Islet of Langerhans (tissue), 1 donor: ENCODE measurements at regions not wholly inside any gene's neighbourhood (a gene's known extent, or its start where the extent isn't known, plus 50 kb on each side); places are given as distances from the start of the nearest gene placed in this dataset.

Experiments
- FAIRE-seq: peaks from one replicate; lab custom pipeline; 2011; peaks lifted over from hg19 to GRCh38; lab: Jason Lieb, UNC

DNA sequence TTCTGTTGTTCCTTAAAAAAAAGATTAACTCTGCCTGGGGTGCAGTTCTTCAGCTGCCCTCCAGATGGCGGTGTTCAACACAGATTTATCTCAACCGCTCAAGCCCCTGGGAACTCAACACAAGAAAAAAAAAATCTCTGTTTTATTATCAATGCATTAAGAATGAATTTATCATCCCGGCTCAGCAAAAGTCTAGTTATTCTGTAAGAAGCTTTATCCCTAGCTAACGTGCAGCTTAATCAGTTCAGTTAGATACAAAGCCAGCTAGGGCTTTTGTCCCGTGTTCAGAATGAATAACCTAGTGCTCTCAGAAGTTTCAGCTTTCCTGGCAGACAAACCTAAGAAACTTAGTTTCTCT is 475.9 kb upstream of the CCL2 start:
- FAIRE-seq: peak; percentile 98

DNA sequence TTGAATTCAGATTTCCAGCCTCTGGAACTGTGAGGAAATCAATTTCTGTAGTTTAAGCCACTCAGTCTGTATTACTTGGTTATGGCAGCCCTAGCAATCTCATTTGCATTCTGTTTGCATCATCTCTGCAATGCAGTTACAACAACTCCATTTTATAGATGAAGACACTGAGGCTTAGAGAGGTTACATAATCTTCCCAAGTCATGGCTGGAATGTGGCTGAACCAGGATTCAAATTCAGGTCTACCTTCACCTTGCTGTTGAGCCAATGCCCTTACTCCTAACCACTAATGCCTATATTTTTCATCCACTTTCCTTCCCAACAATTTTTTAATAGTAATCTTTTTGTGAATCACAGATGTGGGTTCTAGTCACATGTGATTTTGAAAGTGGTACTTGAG is 469.8 kb upstream of the CCL2 start:
- FAIRE-seq: no peak

DNA sequence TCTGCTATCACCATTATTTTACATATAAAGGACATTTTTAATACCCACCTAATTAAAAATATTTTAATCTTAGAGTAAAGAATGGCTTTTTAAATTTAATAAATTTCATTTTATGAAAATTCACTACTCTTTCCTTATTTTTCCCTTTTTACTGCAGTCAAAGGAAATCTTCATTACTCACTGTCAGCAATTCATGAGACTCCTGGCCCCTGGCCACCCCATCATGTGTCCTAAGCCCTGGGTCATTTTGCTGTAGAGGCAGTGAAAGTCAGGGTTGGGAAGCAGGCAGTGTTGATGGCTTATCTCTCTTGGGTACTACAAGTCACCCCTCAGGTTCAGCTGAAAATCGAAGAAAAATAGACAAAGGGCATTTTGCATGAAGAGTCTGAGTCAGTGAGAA is 468.6 kb upstream of the CCL2 start:
- no peak for FAIRE-seq

DNA sequence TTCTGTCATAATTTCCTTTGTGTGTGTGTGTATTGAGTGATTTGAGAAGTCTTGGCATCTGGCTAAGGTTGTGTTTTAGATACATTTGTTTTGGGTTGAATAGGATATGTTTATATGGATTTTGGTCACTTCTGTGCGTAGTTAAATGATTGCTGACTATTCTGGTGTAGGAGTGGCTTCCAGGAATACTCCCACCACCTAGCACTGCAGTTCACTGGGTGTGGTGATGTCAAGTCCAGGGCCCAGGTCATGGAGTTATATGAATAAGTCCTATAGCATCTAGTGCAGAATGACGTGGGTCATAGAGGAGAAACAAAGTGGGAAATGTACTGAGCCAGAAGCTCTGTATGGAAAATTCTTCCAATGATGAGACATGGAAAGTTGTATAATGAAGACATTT is 465.4 kb upstream of the CCL2 start:
- FAIRE-seq: no peak

DNA sequence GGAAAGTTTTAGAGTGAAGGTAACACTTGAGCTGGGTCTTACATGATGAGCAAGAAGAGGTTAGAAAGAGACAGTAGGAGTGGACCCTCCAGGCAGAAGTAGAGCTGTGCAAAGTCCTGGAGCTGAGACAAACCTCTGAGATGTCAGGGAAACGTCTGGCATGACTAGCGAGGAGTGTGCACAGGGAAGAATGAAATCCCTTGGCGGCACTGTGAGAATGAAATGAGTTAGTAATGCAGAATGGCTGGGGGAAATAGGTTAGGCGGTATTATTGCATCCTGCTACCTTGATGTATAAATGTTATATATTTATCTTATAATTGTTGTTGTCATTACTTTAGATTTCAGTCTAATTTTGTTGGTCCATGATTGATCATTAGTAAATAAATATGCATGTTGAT is 457.9 kb upstream of the CCL2 start:
- FAIRE-seq: peak; percentile 51

DNA sequence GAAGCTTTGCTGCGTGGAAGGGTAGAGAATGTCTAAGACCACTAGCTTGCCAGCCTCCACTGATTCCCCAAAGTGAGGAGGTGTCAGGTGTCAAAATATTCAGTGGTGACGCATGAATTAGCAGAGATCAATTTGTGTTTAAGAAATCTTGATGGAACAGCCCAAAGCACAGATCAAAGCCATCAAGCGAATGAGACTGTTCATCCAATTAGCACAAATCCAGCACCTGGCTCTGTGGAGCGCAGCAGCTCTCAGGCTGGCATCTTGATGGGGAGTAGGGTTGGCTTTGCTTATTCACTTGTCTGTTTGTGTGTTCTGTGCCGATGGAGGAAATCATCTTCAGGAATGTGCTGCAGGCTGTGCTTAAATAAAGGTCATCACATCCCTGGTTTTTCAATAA is 456.8 kb upstream of the CCL2 start:
- FAIRE-seq: no peak

DNA sequence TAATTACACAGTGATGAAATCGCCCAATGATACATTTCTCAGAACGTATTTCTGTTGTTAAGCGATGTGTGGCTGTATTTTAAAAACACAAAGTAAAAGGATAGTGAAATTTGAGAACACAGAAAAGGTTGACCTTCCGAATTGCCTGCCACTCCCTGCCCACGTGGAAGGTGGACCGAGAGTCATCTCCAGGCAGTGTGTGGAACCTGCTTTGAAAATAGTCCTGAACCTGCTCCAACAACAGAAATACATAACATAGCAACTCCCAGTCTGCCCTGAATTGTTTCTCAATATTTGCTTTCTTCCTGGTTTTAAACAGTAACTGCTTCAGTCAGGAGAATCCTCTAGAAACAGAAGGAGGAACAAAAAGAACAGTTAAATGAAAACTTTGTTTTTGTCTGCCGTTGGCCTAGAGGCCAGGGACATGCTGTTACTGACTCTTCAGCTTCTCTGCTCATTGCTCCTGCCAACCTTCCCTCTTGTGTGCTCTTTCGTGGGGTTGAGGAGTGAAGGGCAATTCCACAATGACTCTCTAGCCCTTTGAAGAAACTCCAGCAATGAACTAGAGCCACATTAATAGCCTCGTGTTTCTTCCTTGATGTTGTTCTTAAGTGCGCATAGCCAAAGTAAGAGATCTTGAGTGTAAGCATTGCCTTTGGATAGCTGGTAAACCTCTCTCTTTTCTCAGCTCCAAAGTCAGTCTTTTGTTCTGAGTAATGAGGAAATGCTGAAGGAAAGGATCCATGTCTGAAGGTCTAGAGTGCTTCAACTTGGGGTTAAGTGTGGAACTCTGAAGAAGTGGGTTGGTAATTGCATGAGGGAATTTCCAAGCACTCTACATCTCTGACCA is 452.5 kb upstream of the CCL2 start:
- no peak for FAIRE-seq

DNA sequence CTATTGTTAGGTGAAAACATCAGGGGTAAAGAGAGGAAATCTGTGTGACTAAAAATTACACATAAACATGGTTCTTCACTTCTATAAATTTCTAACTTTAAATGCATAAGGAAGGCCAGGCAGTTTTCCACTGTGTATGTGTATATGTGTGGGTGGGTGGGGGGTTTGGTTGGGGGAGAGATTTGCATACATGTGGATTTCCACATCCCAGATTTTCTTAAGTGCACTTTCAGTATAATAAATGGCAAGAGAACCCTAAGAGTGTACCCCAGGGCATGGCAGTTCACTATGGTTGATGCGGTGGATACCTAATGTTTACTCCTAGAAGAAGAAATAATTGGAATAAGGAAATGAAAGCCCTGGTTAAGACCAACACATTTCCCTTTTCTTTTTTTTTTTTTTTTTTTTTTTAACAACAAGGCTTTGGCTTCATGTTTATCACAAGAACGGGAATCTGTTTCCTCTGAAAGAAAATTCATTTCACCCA is 451.8 kb upstream of the CCL2 start:
- peak; percentile 30 for FAIRE-seq

DNA sequence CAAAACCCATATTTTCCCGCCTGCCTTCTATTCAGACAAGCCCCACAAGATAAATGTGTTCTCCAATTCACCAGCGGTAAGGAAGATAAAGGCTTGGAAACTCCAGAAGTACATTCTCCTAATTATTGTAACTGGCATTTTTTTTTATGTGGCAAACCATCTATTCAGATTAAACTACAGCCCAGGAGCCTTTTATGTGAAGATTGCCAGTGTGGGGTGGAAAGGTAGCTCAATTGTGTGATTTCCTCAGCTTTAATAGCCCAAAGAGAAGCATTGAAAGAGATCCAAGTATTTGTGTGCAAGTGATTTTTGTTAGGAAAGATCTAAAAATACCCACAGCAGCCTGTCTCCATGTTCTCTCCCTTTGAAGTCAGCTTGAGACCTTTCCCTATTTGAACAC is 451.4 kb upstream of the CCL2 start:
- no peak for FAIRE-seq

DNA sequence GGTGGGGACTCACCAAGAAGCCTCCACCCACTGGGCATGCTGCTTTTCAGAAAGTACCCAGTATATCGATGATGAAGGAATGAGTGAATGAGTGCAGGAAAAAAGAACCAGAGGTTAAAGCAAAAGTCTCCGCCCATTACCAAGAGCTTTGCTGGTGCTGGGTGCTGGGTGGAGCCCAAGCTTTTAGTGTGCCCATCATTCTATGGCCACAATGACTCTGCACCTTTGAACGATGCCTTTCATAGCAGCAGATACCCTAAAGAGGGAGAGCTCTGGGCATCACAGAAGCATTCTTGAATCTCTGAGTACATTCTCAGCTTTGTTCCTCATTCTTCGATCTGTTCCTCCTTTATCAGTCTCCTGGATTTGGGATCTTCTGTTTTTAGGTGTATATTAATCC is 450.7 kb upstream of the CCL2 start:
- no peak for FAIRE-seq

DNA sequence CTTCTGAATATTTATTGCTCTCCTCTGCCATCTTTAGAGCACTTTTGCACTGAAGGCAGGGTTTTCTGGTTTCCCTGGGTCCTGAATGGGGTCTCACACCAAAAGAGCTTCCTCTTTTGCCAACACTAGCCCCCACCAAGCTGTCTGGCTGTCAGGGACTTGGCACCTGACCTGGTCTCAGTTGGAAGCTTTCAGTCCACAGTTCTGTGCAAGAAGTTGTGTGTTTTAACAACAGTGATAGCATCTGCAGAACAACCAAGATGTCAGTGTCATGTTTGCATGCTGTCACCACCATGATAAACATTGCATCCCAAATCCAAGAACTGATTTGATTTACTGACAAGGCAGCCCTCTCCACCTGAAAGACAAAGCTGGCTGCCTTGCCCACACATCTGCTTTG is 448.5 kb upstream of the CCL2 start:
- FAIRE-seq: no peak

DNA sequence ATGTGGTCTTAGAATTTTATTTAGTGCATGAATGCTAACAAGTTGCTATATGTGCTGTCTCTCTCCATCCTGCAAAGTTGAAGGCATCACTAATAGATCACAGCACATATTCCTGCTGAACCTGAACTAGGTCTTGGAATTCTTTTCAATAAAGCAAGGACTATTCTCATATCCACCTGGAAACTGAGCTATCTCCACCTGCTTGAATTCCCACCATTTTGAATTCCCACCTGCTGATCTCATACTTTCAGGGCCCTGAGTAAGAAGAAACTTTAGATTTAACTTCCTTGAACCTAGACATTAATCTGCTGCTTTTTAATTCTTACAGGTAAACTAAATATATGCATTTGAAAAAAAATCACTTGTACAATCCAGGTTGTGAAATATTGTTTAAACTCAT is 445.3 kb upstream of the CCL2 start:
- FAIRE-seq: no peak

DNA sequence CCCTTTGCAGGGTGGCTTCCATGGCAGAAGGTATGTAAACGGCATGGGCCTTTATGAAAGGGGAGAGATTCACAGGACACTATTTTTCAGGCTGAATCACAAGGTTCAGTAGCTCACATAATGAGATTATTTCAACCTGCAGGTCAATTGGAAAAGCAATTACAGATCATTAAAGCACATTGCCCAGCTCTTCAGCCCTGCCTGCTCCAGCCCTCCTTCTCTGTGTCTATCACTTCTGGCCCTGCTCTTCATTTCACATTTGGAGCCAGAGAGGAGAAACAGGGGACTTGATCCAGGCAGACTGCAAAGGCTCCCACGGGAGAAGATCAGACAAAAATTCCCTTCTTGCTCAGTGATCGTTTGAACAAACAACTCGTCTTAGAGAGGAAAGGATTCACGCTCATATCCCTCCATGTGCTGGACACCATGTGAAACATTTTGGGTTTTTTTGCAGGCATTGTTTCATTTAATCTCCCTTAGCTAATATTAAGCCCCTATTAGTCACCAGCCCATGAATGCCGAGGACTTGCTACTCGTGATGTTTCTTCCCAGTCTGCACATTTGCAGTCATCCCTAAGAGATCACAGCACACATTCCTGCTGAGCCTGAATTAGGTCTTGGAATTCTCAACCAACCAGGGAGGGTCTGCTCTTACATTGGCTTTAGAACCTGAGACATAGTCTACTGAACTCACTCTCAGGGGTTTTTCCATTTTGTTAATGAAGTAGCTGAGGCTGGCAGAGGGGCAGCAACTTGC is 443.9 kb upstream of the CCL2 start:
- FAIRE-seq: no peak

DNA sequence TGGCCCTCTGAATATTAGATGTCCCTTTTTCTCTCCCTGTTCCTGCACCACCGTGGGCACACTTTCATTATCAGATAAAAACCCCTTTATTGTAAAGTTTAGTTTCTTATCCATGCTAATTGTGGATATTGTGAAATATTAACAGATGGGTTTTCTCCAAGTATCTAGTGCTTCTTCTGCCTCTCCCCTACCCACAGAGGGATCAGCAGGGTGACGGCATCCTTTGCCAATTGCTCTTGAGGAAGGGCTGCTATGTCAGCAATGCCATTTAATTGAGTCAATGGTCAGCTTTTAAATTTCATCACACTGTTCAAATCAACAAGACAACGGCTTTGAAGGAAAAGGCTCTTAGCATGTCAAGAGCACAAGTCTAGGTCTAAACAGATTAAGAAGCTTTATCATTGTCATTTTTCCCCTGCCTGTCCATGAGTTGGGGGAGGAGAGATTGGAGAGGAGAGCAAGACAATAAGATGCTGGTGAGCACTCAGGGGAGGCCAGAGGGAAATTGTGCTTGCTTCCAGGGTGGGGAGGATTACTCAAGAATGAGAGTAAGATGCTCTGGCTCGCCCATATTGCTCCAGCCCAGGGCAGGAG is 443.0 kb upstream of the CCL2 start:
- no peak for FAIRE-seq

DNA sequence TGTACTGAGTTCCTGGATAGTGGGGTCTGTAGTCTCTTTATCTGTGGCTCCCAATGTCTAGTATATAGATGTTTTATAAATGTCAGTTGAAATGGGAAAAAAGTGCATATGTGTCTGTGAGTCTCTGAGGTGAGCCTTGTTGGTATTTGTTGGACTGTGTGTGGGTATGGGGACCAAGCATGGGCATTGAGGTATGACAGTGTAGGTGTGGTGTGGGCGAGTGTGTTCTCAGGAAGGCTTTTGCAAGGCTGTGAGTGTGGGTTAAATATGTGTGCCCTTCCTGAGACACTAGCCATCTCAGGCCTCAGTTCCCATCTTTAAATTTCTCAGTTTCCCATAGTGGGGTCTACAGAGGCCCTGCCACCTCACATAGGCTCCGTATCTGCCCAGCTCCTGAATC is 440.2 kb upstream of the CCL2 start:
- no peak for FAIRE-seq

DNA sequence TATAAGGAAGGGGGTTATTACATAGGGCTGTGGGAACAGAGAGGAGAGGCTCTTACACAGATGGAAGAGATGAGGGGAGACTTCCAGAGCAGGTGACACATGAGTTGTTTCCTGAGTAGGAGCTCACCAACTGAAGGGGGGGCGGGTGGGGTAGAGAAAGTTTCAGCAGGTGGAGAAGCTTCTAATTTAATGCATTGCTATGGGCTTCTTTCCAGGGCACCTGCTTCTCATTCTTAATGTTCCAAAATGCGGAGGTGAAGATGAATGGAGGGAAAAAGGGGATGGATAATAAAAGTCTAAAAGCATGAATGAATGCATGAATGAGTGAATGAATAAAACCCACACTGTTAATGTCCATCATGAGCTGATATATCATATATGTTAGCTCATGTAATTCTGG is 439.0 kb upstream of the CCL2 start:
- FAIRE-seq: no peak

DNA sequence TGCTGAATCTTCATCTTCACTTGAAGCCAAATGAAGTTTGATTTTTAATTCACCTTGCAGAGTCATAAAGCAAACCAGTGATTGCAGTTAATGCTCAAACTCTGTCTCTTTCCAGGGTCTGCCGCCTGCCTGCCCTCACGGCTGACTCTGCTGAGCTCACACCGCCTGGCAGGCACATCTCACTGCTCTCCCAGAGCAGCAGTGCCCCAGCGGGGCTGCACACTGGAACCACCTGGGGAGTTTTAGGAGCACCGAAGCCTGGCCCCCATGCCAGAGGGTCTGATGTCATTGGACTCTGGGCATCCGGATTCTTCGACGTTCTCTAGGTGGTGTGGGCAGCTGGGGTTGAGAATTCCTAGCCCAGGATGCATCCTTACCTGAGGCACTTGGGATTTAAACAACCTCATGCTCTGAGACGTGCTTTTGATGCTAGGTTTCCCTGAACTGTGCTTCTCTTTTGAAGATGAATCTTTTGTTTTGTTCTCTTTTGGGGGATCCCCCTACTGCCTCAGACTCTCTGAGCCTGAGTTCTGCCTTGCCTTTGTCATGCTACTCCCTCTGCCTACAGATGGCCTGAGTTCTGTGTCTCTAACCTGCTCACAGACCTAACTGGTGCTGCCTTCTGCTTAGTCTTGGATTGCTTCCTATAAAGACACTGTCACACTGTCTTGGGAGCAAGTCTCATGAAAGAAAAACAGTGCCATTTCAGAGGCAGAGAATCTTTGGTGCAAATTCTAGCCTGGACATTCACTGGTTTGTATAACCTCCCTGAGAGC is 438.1 kb upstream of the CCL2 start:
- FAIRE-seq: no peak

DNA sequence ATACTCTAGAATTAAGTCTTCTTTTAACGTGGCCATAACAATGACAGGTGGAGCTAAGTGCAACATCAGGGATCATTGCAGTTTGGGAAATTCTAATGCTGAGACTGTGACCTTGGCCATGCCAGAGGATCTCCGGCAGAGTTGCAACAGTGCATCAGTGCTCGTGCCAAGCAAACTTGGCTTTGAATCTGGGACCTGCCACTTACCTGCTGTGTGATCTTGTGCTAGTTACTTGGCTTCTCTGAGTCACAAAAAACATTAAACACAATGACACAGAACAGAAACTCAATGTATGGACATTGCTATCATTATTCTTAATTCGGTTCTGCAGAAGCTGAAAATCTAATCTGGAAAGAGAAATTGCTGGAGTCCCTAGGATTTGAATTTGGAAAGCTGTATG is 435.5 kb upstream of the CCL2 start:
- no peak for FAIRE-seq

DNA sequence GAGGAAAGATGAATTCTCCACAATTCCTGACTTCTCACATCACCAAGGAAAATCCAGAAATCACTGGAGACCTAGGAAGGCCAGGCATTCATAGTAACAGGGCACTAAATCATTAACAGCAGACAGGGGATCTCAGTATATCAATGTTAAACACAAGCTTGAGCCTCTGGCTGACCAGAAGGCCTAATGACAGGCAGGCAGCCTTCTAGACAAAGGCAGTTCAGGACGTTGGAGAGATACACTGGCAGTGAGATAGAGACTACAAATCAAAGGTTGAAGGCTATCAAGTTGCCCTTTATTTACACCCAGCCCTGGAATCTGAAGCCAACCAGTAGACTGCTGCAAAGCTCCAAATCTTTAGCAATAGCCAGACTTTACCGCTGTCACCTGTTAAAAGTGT is 422.8 kb upstream of the CCL2 start:
- no peak for FAIRE-seq

DNA sequence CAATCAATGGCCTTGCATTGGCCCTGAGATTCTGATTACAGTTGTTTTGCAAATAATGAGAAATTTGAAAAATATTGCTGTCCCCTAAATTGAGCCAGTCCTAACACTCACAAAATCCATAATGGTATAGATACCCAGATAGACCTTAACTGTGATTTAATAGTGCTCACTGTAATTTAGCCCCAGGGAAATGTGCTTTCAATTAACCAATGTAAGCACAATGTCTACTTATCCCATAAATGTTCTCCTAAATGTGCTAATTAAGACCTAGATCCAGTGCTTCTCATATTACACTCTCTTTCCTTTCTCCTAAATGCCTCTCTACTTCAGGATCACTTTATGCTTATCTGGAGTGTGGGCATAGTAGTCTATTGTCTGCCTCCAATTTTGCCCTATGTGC is 417.8 kb upstream of the CCL2 start:
- FAIRE-seq: no peak

DNA sequence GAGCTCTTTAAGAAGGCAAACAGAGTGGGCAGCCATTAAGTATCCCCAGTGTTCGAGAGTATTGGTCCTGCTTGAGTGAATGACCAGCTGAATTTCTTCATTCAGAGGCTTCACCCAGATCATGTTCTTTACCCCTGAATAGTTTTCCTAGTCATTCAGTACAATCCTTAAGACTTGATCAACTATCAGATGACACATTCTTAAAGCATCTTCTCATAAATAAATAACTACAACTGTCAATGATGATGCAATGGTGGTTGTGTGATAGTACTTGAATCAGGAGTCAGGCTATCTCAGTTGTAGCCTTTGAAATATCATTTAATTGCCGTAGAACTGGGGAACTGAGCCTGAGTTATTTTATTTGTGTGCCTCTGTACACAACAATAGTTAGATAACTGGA is 416.8 kb upstream of the CCL2 start:
- FAIRE-seq: no peak

DNA sequence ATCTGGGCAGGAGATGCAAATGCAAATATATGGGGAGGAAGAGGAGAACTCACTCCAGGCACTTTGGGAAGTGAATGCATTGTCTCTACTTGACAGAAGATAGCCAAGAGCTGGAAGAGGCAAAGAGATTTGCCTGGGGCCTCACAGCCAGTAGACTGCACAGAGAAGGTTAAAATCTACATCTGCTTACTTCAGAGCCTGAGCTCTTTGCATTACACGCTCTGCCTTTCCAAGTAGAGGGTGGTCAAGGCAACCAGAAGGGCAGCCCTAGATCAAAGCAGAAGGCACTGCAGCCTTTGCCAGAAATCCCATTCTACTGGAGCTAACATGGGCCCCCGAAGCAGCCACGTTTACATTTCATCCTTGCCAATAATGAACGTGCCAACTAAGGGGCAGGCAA is 407.2 kb upstream of the CCL2 start:
- no peak for FAIRE-seq

DNA sequence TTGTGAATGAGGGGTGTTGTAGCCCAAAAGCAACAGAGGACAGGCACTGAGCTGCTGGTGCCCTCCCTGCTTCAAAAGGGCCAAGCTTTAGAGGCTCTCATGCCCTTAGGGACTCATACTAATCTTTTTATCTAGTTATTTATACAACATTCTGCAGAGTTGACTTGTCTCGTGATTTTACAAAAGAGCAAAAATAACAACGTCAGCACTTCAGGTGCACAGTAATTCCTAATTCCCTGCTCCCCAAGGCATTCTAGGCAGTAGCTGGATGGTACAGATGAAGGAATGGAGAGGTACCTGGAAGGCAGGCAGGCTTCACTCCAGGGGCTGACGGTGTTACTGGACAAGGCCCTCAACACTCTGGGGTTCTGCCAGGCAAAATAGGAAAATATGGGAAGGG is 406.7 kb upstream of the CCL2 start:
- no peak for FAIRE-seq
